ENCODE measurements at regions not wholly inside any gene's neighbourhood (a gene's known extent, or its start where the extent isn't known, plus 50 kb on each side); places are given as distances from the start of the nearest gene placed in this dataset.

DNA sequence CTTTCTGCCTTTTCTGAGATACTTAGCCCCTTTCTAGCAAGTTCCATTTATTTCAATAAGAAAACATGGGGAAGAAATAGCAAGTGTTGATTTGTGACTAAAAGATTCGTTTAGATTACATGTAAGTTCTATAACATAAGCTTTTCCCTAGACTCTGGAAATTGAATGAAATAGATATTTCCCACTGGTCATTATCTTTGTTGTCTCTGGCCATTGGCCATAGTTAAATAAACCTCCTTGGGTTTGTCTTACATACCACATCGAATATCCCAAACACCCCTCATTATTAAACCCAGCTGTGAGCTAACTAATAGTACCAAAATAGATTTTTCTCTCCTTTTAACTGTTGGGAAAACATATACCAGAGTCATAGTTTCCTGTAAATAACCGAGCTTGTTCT is 534.8 kb downstream of the IQCM start:
- TF ChIP-seq EZH2 (IDR thresholded peaks at IDR 0.05; ENCODE audit: insufficient read depth, poor library complexity, severe bottlenecking): no peak
- TF ChIP-seq EZH2phosphoT487 (IDR thresholded peaks at IDR 0.05; ENCODE audit: insufficient read depth, low read depth): no peak
